Psoas muscle (tissue), 7 donors: ENCODE measurements at regions not wholly inside any gene's neighbourhood (a gene's known extent, or its start where the extent isn't known, plus 50 kb on each side); places are given as distances from the start of the nearest gene placed in this dataset.

Experiments
- ATAC-seq, 4 donors: fragments of 200-7000 bp; cut with Tn5 transposase; one replicate each; pipeline ENCODE4 v1.9.1; 2020; ENCODE audit warnings: moderate library complexity in 3 of 4, mild to moderate bottlenecking in 2 of 4
- DNase-seq, 2 donors: peaks; one replicate each; pipeline ENCODE4 v3.0.0-alpha.2; 2020
- H3K27ac ChIP-seq: fragments of 200-600 bp; one replicate; pipeline ENCODE4 v1.8.0; 2022
- H3K27me3 ChIP-seq, 3 donors: fragments of 200-600 bp in 1 of 3; one replicate each; pipeline versions ENCODE4 v1.6.1 to v1.8.0; 2013 to 2022; ENCODE audit warnings: low read length in 2 of 3, mild to moderate bottlenecking in 2 of 3, moderate library complexity in 1 of 3; ENCODE audit not compliant: insufficient read depth in 3 of 3
- H3K36me3 ChIP-seq, 2 donors: fragments of 200-600 bp in 1 of 2; one replicate each; pipeline versions ENCODE4 v1.6.1 to v1.8.0; 2013 to 2022; ENCODE audit warnings: low read depth in 1 of 2, mild to moderate bottlenecking in 1 of 2, moderate library complexity in 1 of 2; ENCODE audit not compliant: insufficient read depth in 1 of 2
- H3K4me1 ChIP-seq: fragments of 200-600 bp; one replicate; pipeline ENCODE4 v1.8.0; 2022
- H3K4me3 ChIP-seq: fragments of 200-600 bp; one replicate; pipeline ENCODE4 v1.8.0; 2022; ENCODE audit warnings: mild to moderate bottlenecking
- H3K9me3 ChIP-seq: fragments of 200-600 bp; one replicate; pipeline ENCODE4 v1.8.0; 2022
- CTCF ChIP-seq: fragments of 200-600 bp; IDR thresholded peaks from one replicate; pipeline ENCODE4 v1.8.0; 2022; ENCODE audit warnings: antibody characterized with exemption
- WGBS, 3 donors: extraction: QIAGEN DNeasy Blood & Tissue Kit; methylation state at CpG; one replicate each; pipeline versions ENCODE4 v1.1.6 to v1.1.7; 2013; 5-methylcytosine and 5-hydroxymethylcytosine counted together
- intact Hi-C, 2 donors: fragments of 100-400 bp; cut with DNase I; formaldehyde crosslinking; loops; one replicate each; pipeline versions ENCODE4 v1.11.0 to v1.14.2; 2022
- donor health status: healthy with polysubstance abuse.
- donor health status: DM: no; HTN: no; CAD: no; lungs with moderate emphysema.
- donor health status: Bipolar disorder and iron deficiency.
- donor health status: healthy.
- donor health status: DM: yes; HTN: yes; CAD: no.
- donor health status: DM: no; HTN: no; CAD: no.
- donor health status: DM: yes; HTN: yes; CAD: no.

DNA sequence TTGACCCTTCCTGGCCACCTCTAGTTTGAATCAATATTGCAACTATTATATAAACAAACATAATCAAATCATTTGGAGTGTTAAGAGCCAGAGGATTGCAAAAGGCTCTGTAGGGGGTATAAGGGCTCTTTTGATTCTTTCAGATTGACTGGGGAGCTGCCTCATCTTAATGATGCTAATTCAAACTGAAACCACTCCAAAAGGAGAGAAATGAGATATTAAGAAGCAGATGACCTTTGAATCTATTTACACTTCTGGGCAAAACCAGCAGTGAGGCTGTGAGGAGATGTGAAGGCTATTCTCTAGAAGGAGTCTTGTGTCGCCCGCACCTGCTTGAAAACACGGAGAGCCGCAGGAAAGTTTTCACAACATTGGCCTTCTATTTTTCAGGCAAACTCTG is 311.2 kb upstream of the CRIM1 start:
- no peak for DNase-seq
- Histone ChIP-seq H3K27me3 (peaks cover 0 to 5% (median 0%) of the 10 kb centered on the region in 3 donors), H3K27ac (no peak overlapping the region), H3K36me3 (no peaks in the 10 kb centered on the region), H3K4me3 (no peak overlapping the region), H3K9me3 (no peaks in the 10 kb centered on the region), H3K4me1 (no peaks in the 10 kb centered on the region)
- no peak for TF ChIP-seq CTCF
- no peak for ATAC-seq
- intact Hi-C loops: no loop called here
- WGBS, 3 donors: 92 to 95% (median 94%) methylated on average over 4 of the region's 4 CpGs

DNA sequence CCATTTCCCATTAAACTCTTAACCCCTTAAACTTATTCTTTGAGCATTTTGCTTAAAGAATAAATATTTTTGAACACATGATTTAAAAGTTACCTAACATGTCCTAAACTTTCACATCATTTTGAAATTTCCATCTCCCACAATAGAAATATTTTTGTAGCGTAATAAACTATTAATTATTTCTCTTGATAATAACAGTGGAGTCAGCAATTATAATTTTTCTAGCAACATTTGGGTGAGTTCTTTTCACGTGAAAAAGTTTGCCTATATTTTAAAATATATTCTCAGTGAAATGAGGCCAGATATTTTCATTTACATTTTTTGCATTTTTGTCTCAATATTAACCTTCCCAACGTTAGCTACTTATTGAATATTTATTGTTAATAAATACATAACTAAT is 320.4 kb upstream of the CRIM1 start:
- ATAC-seq (no peak), DNase-seq (no peak)
- intact Hi-C loops: no loop called here
- H3K36me3 ChIP-seq: no peaks in the 10 kb centered on the region
- no peaks in the 10 kb centered on the region for H3K4me1 ChIP-seq
- H3K4me3 ChIP-seq: no peak overlapping the region
- no peak for TF ChIP-seq CTCF
- H3K27me3 ChIP-seq: no peaks in the 10 kb centered on the region
- no peak overlapping the region for H3K27ac ChIP-seq
- H3K9me3 ChIP-seq: no peaks in the 10 kb centered on the region
- WGBS, 3 donors: 77 to 82% (median 79%) methylated on average over 3 of the region's 3 CpGs

DNA sequence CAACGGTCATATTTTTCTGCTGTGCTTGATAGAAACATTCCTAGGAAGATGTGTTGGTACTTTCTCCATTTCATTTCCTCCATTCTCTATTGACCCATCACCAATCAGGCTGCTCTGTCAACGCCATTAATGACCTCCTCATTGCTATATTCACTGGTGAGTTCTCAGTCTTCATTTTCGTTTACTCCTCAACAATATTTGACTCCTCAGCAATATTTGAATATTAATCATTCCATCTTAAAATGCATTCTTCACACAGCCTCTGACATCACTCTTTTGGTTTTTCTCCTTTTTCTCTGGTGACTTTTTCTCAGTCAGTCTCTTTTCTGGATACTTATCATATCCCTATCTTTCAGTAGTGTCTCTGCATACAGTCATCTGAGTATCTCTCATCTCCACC is 323.5 kb upstream of the CRIM1 start:
- WGBS, 3 donors: 58 to 71% (median 64%) methylated on average over 3 of the region's 3 CpGs
- intact Hi-C loops: no loop called here
- Histone ChIP-seq H3K27me3 (peaks cover 0 to 5% (median 0%) of the 10 kb centered on the region in 3 donors), H3K27ac (no peak overlapping the region), H3K4me3 (no peak overlapping the region), H3K9me3 (no peaks in the 10 kb centered on the region), H3K4me1 (no peaks in the 10 kb centered on the region), H3K36me3 (no peaks in the 10 kb centered on the region)
- no peak for DNase-seq
- ATAC-seq: no peak
- TF ChIP-seq CTCF: no peak

GRCh38 chr2:36031471-36031870 is 324.1 kb upstream of the CRIM1 start:
- no peaks in the 10 kb centered on the region for H3K36me3 ChIP-seq

More at GRCh38 chr2:36031471-36031870, 324.1 kb upstream of the CRIM1 start:
- Histone ChIP-seq H3K4me1 (no peaks in the 10 kb centered on the region), H3K27ac (no peak overlapping the region), H3K27me3 (peaks cover 0 to 5% (median 0%) of the 10 kb centered on the region in 3 donors), H3K9me3 (no peaks in the 10 kb centered on the region), H3K4me3 (no peak overlapping the region)
- 0 to 40% (median 0%) methylated on average over 1 of the region's 1 CpG for WGBS, 3 donors
- no peak for TF ChIP-seq CTCF
- intact Hi-C loops: no loop called here
- DNase-seq: no peak
- ATAC-seq: no peak
